Thoracic aorta (tissue), 2 donors: ENCODE measurements at regions not wholly inside any gene's neighbourhood (a gene's known extent, or its start where the extent isn't known, plus 50 kb on each side); places are given as distances from the start of the nearest gene placed in this dataset.

Experiments used
- ATAC-seq: fragments of 150-250 bp; one replicate; pipeline ENCODE4 v1.8.0; 2017; ENCODE audit warnings: low read depth; ENCODE audit not compliant: insufficient number of reproducible peaks, low FRiP score
- DNase-seq: peaks from one replicate; pipeline ENCODE4 v3.0.0-alpha.2; 2020; ENCODE audit warnings: low spot score
- H3K27ac ChIP-seq, 2 donors: fragments of 200-600 bp; sonication (generic); 1 replicate in 1 of 2; 2 replicates in 1 of 2; pipeline ENCODE4 v1.5.1; 2016; ENCODE audit warnings: mild to moderate bottlenecking in 2 of 2, moderate library complexity in 2 of 2
- H3K27me3 ChIP-seq: fragments of 200-600 bp; sonication (generic); replicated peaks from 2 replicates; pipeline ENCODE4 v1.6.0; 2016; ENCODE audit warnings: mild to moderate bottlenecking; ENCODE audit not compliant: insufficient read depth
- H3K36me3 ChIP-seq: fragments of 200-600 bp; sonication (generic); one replicate; pipeline ENCODE4 v1.5.1; 2016
- H3K4me1 ChIP-seq, 2 donors: fragments of 200-600 bp; sonication (generic); 1 replicate in 1 of 2; 2 replicates in 1 of 2; pipeline versions ENCODE4 v1.5.1 to v1.6.0; 2016; ENCODE audit warnings: low read depth in 2 of 2, mild to moderate bottlenecking in 1 of 2; ENCODE audit not compliant: control insufficient read depth in 1 of 2
- H3K4me3 ChIP-seq: fragments of 200-600 bp; sonication (generic); 2 replicates; pipeline ENCODE4 v1.5.1; 2016; ENCODE audit warnings: mild to moderate bottlenecking
- H3K9me3 ChIP-seq: fragments of 200-600 bp; sonication (generic); 2 replicates; pipeline ENCODE4 v1.5.1; 2016
- CTCF ChIP-seq: fragments of 200-600 bp; sonication (generic); IDR thresholded peaks from one replicate; pipeline ENCODE4 v1.5.1; 2019; ENCODE audit warnings: antibody characterized with exemption

DNA sequence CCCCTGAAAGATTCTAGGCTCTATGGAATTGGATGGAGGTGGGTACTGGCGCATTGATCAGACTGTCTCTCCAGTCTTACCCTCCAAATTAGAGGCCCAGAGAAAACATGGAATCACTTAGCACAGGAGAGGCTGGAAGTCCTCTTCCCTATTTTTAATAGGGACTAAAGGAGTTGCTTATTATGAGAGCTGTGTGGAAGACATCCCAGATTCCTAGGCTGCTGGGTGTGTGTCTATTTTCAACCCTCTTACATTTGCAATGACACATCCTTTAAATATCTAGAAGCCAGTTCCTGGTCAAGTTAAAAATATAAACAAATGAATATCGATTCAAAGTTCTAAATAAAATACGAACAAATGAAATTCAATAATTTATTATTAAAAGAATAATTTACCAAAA is 58.3 kb upstream of the ARID2 start:
- Histone ChIP-seq H3K27me3 (no peaks in the 10 kb centered on the region), H3K27ac (no peak overlapping the region), H3K4me3 (no peak overlapping the region), H3K36me3 (no peaks in the 10 kb centered on the region), H3K9me3 (no peaks in the 10 kb centered on the region), H3K4me1 (peaks cover 16 to 44% of the 10 kb centered on the region in 2 donors)
- DNase-seq (no peak), ATAC-seq (no peak)
- TF ChIP-seq CTCF = no peak

- no peaks in the 10 kb centered on the region for H3K9me3 ChIP-seq
- H3K4me3 ChIP-seq = no peak overlapping the region
- TF ChIP-seq CTCF = no peak
- peak; percentile 52 for ATAC-seq
- peaks cover 14 to 38% of the 10 kb centered on the region in 2 donors for H3K4me1 ChIP-seq
- peak overlapping the region; percentile 3 to 57 for H3K27ac ChIP-seq
- DNase-seq = peak; percentile 60
- no peaks in the 10 kb centered on the region for H3K27me3 ChIP-seq
- no peaks in the 10 kb centered on the region for H3K36me3 ChIP-seq
Observed at GRCh38 chr12:45674181-45674977, 55.1 kb upstream of the ARID2 start.

DNA sequence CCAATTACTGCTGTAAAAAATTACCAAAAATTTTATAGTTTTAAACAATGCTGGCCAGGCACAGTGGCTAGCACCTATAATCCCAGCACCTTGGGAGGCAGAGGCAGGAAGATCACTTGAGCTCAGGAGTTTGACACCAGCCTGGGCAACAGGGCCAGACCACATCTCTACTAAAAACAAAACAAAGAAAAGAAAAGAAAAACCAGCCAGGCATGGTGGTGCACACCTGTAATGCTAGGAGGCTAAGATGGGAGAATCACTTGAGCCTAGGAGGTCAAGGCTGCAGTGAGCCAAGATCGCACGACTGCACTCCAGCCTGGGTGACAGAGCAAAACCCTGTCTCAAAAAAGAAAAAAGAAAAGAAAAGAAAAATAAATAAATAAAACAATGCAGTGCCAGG is 54.0 kb upstream of the ARID2 start:
- ATAC-seq (no peak), DNase-seq (no peak)
- TF ChIP-seq CTCF = no peak
- Histone ChIP-seq H3K36me3 (no peaks in the 10 kb centered on the region), H3K27ac (no peak overlapping the region), H3K9me3 (no peaks in the 10 kb centered on the region), H3K4me1 (peaks cover 10 to 31% of the 10 kb centered on the region in 2 donors), H3K27me3 (no peaks in the 10 kb centered on the region), H3K4me3 (no peak overlapping the region)
